Keratinocyte (primary cell): ENCODE measurements at regions not wholly inside any gene's neighbourhood (a gene's known extent, or its start where the extent isn't known, plus 50 kb on each side); places are given as distances from the start of the nearest gene placed in this dataset.

Source experiments
- DNase-seq: peaks from one replicate; pipeline ENCODE4 v3.0.0-alpha.2; 2011; ENCODE audit warnings: low read depth, missing footprints, low spot score
- FAIRE-seq: peaks from 2 replicates; lab custom pipeline; 2011; peaks lifted over from hg19 to GRCh38; lab: Jason Lieb, UNC
- H2AFZ ChIP-seq: 2 replicates; pipeline ENCODE4 v1.6.0; 2012; ENCODE audit warnings: low read length, control low read depth, inconsistent platforms; ENCODE audit not compliant: control insufficient read depth
- H3K27ac ChIP-seq: 2 replicates; pipeline ENCODE4 v1.5.1; 2011; ENCODE audit warnings: low read length; ENCODE audit not compliant: control insufficient read depth, insufficient read depth
- H3K27me3 ChIP-seq: 3 replicates; pipeline ENCODE4 v1.6.0; 2011; ENCODE audit warnings: low read length; ENCODE audit not compliant: control insufficient read depth, insufficient read depth; ENCODE audit errors: extremely low read depth
- H3K36me3 ChIP-seq, 2 experiments: 2 replicates in 1 of 2; 3 replicates in 1 of 2; pipeline ENCODE4 v1.5.1; 2011; ENCODE audit warnings: low read length in 2 of 2, mild to moderate bottlenecking in 1 of 2; ENCODE audit not compliant: control insufficient read depth in 2 of 2, insufficient read depth in 2 of 2; ENCODE audit errors: extremely low read depth in 1 of 2
- H3K4me1 ChIP-seq: 3 replicates; pipeline ENCODE4 v1.5.1; 2011; ENCODE audit warnings: low read length; ENCODE audit not compliant: control insufficient read depth, insufficient read depth; ENCODE audit errors: extremely low read depth
- H3K4me2 ChIP-seq: 3 replicates; pipeline ENCODE4 v1.6.0; 2011; ENCODE audit warnings: low read depth, low read length; ENCODE audit not compliant: control insufficient read depth, insufficient read depth; ENCODE audit errors: extremely low read depth
- H3K4me3 ChIP-seq, 3 experiments: fragments of 200-600 bp in 1 of 3; sonication (generic) in 1 of 3; 2 replicates in 2 of 3; 3 replicates in 1 of 3; pipeline ENCODE4 v1.5.1; 2011 to 2016; ENCODE audit warnings: low read length in 3 of 3, mild to moderate bottlenecking in 3 of 3, control low read depth in 2 of 3, inconsistent platforms in 1 of 3, low read depth in 1 of 3, mixed read lengths in 1 of 3, mixed run types in 1 of 3, moderate library complexity in 1 of 3; ENCODE audit not compliant: control insufficient read depth in 2 of 3, insufficient read depth in 2 of 3; ENCODE audit errors: extremely low read depth in 1 of 3
- H3K79me2 ChIP-seq: 2 replicates; pipeline ENCODE4 v1.6.0; 2012; ENCODE audit warnings: low read length; ENCODE audit not compliant: control insufficient read depth, insufficient read depth
- H3K9ac ChIP-seq: 3 replicates; pipeline ENCODE4 v1.6.0; 2011; ENCODE audit warnings: low read length; ENCODE audit not compliant: control insufficient read depth, insufficient read depth; ENCODE audit errors: extremely low read depth
- H3K9me1 ChIP-seq: 3 replicates; pipeline ENCODE4 v1.6.0; 2011; ENCODE audit warnings: low read length; ENCODE audit not compliant: control insufficient read depth, insufficient read depth; ENCODE audit errors: extremely low read depth
- H3K9me3 ChIP-seq: 2 replicates; pipeline ENCODE4 v1.5.1; 2012; ENCODE audit warnings: low read depth, low read length; ENCODE audit not compliant: control insufficient read depth
- H4K20me1 ChIP-seq: 3 replicates; pipeline ENCODE4 v1.6.0; 2011; ENCODE audit warnings: low read length; ENCODE audit not compliant: control insufficient read depth, insufficient read depth; ENCODE audit errors: extremely low read depth
- EZH2 ChIP-seq: IDR thresholded peaks from one replicate; pipeline ENCODE4 v1.6.1; 2012; ENCODE audit warnings: inconsistent platforms, mild to moderate bottlenecking, low read length, moderate library complexity
- dilution Hi-C: fragments of 300-500 bp; cut with MboI; formaldehyde crosslinking; loops from one replicate; pipeline ENCODE4 v1.7.0; 2020; ENCODE audit warnings: low sequenced_read_pairs; ENCODE audit not compliant: extremely low pct_ligation_motif_present
- TF ChIP-seq, protein P1 (sequence below), 3 experiments: IDR thresholded peaks in 1 of 3; conservative IDR thresholded peaks in 1 of 3; optimal IDR thresholded peaks in 1 of 3; 2 replicates in 2 of 3; 3 replicates in 1 of 3; pipeline versions ENCODE3 to v1.5.1; 2011; ENCODE audit warnings: low read length in 3 of 3, mild to moderate bottlenecking in 3 of 3, moderate library complexity in 2 of 3, control low read depth in 1 of 3, inconsistent platforms in 1 of 3; ENCODE audit not compliant: insufficient read depth in 2 of 3; ENCODE audit errors: extremely low read depth in 1 of 3

DNA sequence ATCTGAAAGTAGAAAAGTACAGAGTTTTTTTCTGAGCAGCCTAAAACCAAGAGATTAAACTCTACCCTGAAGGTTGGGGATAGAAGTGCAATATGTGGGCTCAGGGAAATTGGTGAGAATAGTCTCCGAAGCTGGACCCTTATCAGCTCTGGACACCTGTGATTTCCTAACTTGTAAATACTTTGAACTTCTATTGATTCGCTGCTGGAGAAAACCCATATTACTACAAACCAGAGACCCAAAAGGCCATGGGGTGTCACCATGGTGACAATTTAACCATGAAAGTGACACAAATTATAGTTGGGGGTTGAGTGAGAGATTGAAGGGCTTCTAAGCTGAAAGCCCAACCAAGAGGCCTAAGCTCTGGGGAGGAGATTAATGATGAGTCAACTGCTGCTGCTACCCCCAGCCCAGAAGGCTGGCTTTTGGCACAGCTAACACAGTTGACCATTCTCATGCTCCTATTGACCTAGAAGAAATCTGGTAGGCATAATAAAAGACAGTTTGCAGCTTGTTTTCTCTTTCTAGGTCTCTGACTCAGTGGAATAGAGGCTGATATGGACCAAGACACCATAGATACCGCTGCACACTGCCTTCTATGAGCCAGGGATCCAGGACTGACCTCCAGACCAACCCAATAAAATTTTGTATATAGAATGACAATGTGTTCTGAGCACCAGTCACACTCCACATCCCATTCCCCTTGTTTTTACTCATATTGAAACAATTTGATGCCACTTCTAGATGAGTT lies 131.9 kb upstream of the FNDC3A start:
- Histone ChIP-seq H3K9me1 (no peaks in the 10 kb centered on the region), H3K9me3 (no peaks in the 10 kb centered on the region), H3K27ac (no peak overlapping the region), H3K4me2 (no peak overlapping the region), H3K36me3 (no peaks in the 10 kb centered on the region), H3K4me3 (no peak overlapping the region), H4K20me1 (no peaks in the 10 kb centered on the region), H3K9ac (no peak overlapping the region), H3K79me2 (no peaks in the 10 kb centered on the region), H3K4me1 (no peaks in the 10 kb centered on the region), H3K27me3 (peaks cover 5% of the 10 kb centered on the region), H2AFZ (no peak overlapping the region)
- no peak for FAIRE-seq
- DNase-seq = no peak
- dilution Hi-C loops = no loop called here
- TF ChIP-seq, protein P1, sequence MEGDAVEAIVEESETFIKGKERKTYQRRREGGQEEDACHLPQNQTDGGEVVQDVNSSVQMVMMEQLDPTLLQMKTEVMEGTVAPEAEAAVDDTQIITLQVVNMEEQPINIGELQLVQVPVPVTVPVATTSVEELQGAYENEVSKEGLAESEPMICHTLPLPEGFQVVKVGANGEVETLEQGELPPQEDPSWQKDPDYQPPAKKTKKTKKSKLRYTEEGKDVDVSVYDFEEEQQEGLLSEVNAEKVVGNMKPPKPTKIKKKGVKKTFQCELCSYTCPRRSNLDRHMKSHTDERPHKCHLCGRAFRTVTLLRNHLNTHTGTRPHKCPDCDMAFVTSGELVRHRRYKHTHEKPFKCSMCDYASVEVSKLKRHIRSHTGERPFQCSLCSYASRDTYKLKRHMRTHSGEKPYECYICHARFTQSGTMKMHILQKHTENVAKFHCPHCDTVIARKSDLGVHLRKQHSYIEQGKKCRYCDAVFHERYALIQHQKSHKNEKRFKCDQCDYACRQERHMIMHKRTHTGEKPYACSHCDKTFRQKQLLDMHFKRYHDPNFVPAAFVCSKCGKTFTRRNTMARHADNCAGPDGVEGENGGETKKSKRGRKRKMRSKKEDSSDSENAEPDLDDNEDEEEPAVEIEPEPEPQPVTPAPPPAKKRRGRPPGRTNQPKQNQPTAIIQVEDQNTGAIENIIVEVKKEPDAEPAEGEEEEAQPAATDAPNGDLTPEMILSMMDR (optimal IDR thresholded peaks at IDR 0.05 in 1 of 3, IDR thresholded peaks at IDR 0.05 in 1 of 3, conservative IDR thresholded peaks at IDR 0.05 in 1 of 3; ENCODE audit: extremely low read depth in 1 of 3, insufficient read depth in 2 of 3, low read length in 3 of 3) = no peak
- no peak for TF ChIP-seq EZH2

GRCh38 chr13:48844676-48845075 lies 131.0 kb upstream of the FNDC3A start:
- no peaks in the 10 kb centered on the region for H4K20me1 ChIP-seq
- TF ChIP-seq, protein P1 (optimal IDR thresholded peaks at IDR 0.05 in 1 of 3, IDR thresholded peaks at IDR 0.05 in 1 of 3, conservative IDR thresholded peaks at IDR 0.05 in 1 of 3; ENCODE audit: extremely low read depth in 1 of 3, insufficient read depth in 2 of 3, low read length in 3 of 3) = no peak
- no peak for TF ChIP-seq EZH2
- no peak overlapping the region for H3K27ac ChIP-seq
- FAIRE-seq (no peak), DNase-seq (no peak)
- no peak overlapping the region for H2AFZ ChIP-seq
- dilution Hi-C loops = no loop called here
- no peak overlapping the region for H3K4me2 ChIP-seq
- no peaks in the 10 kb centered on the region for H3K9me1 ChIP-seq
- H3K4me3 ChIP-seq = no peak overlapping the region
- H3K9ac ChIP-seq = no peak overlapping the region
- H3K79me2 ChIP-seq = no peaks in the 10 kb centered on the region
- H3K27me3 ChIP-seq = peaks cover 3% of the 10 kb centered on the region
- H3K9me3 ChIP-seq = no peaks in the 10 kb centered on the region
- no peaks in the 10 kb centered on the region for H3K36me3 ChIP-seq
- no peaks in the 10 kb centered on the region for H3K4me1 ChIP-seq
